ENCODE measurements at regions not wholly inside any gene's neighbourhood (a gene's known extent, or its start where the extent isn't known, plus 50 kb on each side); places are given as distances from the start of the nearest gene placed in this dataset.

- H3K4me1 Mint-ChIP-seq (ENCODE audit: low read depth, unreplicated experiment) = peaks cover 33% of the 10 kb centered on the region
Measured at GRCh38 chr2:9107168-9108025, 99.2 kb upstream of the ASAP2 start.

GRCh38 chr2:9106338-9107167, 100.1 kb upstream of the ASAP2 start:
- Mint-ChIP-seq H3K27ac (ENCODE audit: unreplicated experiment) (no peak overlapping the region), H3K4me3 (ENCODE audit: low read depth, unreplicated experiment) (no peak overlapping the region), H3K27me3 (ENCODE audit: unreplicated experiment) (no peaks in the 10 kb centered on the region), H3K9me3 (ENCODE audit: low read depth, unreplicated experiment) (no peaks in the 10 kb centered on the region), H3K36me3 (ENCODE audit: insufficient read depth, unreplicated experiment) (peaks cover 6% of the 10 kb centered on the region), H3K4me1 (ENCODE audit: low read depth, unreplicated experiment) (peaks cover 26% of the 10 kb centered on the region)
- no peak for TF ChIP-seq CTCF (IDR thresholded peaks at IDR 0.05; ENCODE audit: unreplicated experiment)
- CTCF ChIA-PET = no interaction called here
- no peak for DNase-seq
- intact Hi-C loops (cut with micrococcal nuclease; ENCODE audit: unreplicated experiment) = loop anchor here (5.0 kb wide), 1 partner anchor 104 kb away; the partner anchor contains the start of gene MBOAT2
- no TSS peak for BruUV-seq (replicated peaks)

More at GRCh38 chr2:9107168-9108025, 99.2 kb upstream of the ASAP2 start:
- no peaks in the 10 kb centered on the region for H3K27me3 Mint-ChIP-seq (ENCODE audit: unreplicated experiment)
- no peak for DNase-seq
- peaks cover 6% of the 10 kb centered on the region for H3K36me3 Mint-ChIP-seq (ENCODE audit: insufficient read depth, unreplicated experiment)
- H3K9me3 Mint-ChIP-seq (ENCODE audit: low read depth, unreplicated experiment) = no peaks in the 10 kb centered on the region
- no peak overlapping the region for H3K4me3 Mint-ChIP-seq (ENCODE audit: low read depth, unreplicated experiment)
- CTCF ChIA-PET = interaction anchor here (0.9 kb wide), 1 partner anchor 32 kb away, joined by 3 read pairs; no protein-coding TSS in a partner anchor
- H3K27ac Mint-ChIP-seq (ENCODE audit: unreplicated experiment) = no peak overlapping the region
- TF ChIP-seq CTCF (IDR thresholded peaks at IDR 0.05; ENCODE audit: unreplicated experiment) = no peak
- intact Hi-C loops (cut with micrococcal nuclease; ENCODE audit: unreplicated experiment) = loop anchor here (5.0 kb wide), 1 partner anchor 105 kb away; the partner anchor contains the start of gene MBOAT2
- BruUV-seq (replicated peaks) = no TSS peak

- Mint-ChIP-seq H3K4me1 (ENCODE audit: low read depth, unreplicated experiment) (peaks cover 26% of the 10 kb centered on the region), H3K27ac (ENCODE audit: unreplicated experiment) (no peak overlapping the region), H3K36me3 (ENCODE audit: insufficient read depth, unreplicated experiment) (peaks cover 6% of the 10 kb centered on the region), H3K4me3 (ENCODE audit: low read depth, unreplicated experiment) (no peak overlapping the region), H3K27me3 (ENCODE audit: unreplicated experiment) (no peaks in the 10 kb centered on the region), H3K9me3 (ENCODE audit: low read depth, unreplicated experiment) (no peaks in the 10 kb centered on the region)
- no peak for DNase-seq
- intact Hi-C loops (cut with micrococcal nuclease; ENCODE audit: unreplicated experiment) = loop anchor here (5.0 kb wide), 1 partner anchor 103 kb away; the partner anchor contains the start of gene MBOAT2
- BruUV-seq (replicated peaks) = no TSS peak
- CTCF ChIA-PET = no interaction called here
- TF ChIP-seq CTCF (IDR thresholded peaks at IDR 0.05; ENCODE audit: unreplicated experiment) = no peak
Measured at GRCh38 chr2:9105601-9106337, 100.8 kb upstream of the ASAP2 start.

Measured in Calu3 (cell line).